ENCODE measurements at regions not wholly inside any gene's neighbourhood (a gene's known extent, or its start where the extent isn't known, plus 50 kb on each side); places are given as distances from the start of the nearest gene placed in this dataset.

- DNase-seq = no peak
Observed at GRCh38 chr3:116929505-116930222, 220.1 kb downstream of the TUSC7 start.

- DNase-seq = no peak
Observed at GRCh38 chr3:116930786-116931185, 221.2 kb downstream of the TUSC7 start.

- DNase-seq = no peak
Observed at GRCh38 chr3:116939091-116939490, 229.5 kb downstream of the TUSC7 start.

GRCh38 chr3:116939550-116939949, 230.0 kb downstream of the TUSC7 start:
- no peak for DNase-seq

GRCh38 chr3:116940719-116941118, 231.1 kb downstream of the TUSC7 start:
- DNase-seq = no peak

DNA sequence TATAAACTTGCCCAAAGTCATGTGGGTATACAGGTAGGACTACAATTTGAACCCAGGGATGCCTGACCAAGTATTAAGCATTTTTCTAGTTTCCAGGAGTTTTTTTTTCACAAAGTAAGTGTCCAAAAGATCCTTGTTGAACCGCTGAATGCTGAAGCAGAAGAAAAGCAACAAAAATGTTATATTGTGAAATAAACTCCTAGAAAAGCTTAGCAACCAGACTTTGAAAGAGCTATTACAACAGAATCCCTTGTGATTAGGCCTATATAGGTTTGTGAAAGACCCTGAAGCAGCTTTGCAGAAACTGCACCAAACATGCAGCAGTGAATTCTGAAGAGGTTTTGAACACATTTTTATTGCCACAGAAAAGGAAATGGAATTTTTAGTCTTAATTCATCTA, 236.8 kb downstream of the TUSC7 start:
- DNase-seq = no peak

DNA sequence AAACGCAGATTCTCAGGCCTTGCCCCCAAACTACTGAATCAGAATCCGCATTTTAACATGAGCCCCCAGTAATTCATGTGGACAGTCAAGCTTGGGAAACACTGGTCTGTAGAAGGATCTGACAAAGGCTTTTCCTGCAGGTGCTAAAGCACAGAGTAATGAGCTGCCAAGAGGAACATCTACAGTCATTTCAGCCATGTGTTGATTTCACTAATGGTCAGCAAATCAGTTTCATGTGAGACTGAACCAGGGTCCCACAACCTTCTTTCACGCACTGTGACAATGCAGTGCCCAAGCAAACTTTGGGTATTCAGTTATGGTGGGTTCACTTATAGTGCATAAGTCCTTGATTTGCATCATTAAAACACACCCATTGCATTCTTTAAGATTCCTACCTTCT, 237.6 kb downstream of the TUSC7 start:
- DNase-seq = no peak

DNA sequence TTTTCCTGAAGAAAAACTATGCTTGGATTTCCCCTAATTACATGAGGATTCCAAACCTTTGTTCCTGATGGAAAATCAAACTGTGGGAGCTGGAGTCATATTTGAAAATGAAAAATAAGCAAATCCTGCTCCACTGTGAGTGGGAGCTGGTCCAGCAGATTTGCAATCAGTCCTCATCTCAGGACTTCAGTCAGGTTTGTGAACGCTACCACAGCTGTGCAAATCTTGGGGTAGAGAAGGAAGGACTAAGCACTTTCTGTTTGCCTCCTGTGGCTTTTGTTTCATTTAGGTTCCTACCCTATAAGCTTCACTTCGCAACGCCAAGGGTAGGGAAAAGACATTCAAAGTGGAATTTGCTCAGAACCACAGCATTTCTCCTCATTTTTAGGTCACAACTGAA, 238.2 kb downstream of the TUSC7 start:
- DNase-seq = no peak

- no peak for DNase-seq
Observed at GRCh38 chr3:116950301-116951055, 240.9 kb downstream of the TUSC7 start.

DNA sequence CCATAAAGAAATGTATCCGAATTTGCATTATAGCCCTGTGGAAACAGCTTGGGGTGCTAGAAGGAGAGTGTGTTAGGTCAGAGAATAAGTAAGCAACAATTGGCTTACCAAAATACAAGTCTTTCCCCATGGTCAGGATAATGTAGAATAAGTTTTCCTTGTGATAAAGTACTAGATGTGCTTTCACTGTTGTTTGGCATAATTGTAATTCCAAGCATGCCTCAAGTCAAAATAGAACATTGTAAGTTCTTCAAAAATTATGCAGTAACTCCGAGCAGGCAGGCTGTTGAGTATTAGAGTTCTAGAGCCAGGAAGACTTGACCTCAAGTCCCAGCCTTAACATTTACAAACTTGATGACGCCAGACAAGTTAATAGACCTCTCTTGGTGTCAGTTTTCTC, 242.0 kb downstream of the TUSC7 start:
- DNase-seq = no peak

GRCh38 chr3:116958291-116958690, 248.7 kb downstream of the TUSC7 start:
- DNase-seq = no peak

GRCh38 chr3:116961106-116961505, 251.5 kb downstream of the TUSC7 start:
- no peak for DNase-seq

DNA sequence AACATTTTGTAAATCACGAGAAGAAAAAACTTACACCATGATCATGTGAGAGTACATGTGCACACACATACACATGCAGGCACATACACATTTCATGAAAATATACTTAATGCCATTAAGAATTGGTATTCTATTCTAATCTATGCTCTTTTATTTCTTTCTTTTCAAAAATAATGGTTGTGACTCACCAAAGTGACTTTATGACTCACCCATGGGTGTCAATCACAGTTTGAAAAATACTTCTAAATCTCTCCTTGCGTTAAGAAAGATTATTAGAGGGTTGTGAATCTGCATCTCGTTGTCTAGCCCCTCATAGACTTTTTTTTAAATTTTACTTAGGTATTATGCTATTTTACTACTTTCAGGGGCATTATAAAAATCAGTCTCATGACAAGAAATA, 254.2 kb downstream of the TUSC7 start:
- DNase-seq = no peak

GRCh38 chr3:116966649-116967048, 257.1 kb downstream of the TUSC7 start:
- no peak for DNase-seq

DNA sequence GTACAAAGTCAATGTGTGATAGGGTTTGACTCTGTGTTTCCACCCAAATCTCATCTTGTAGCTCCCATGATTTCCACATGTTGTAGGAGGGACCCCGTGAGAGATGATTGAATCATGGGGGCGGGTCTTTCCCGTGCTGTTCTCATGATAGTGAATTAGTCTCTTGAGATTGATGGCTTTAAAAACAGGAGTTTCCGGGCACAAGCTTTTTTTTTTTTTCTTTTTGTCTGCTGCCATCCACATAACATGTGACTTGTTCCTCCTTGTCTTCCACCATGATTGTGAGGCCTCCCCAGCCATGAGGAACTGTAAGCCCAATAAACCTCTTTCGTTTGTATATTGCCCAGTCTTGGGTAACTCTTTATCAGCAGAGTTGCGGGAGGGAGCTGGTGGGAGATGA, 259.6 kb downstream of the TUSC7 start:
- DNase-seq = no peak

- DNase-seq = no peak
Observed at GRCh38 chr3:116969646-116970045, 260.1 kb downstream of the TUSC7 start.

DNA sequence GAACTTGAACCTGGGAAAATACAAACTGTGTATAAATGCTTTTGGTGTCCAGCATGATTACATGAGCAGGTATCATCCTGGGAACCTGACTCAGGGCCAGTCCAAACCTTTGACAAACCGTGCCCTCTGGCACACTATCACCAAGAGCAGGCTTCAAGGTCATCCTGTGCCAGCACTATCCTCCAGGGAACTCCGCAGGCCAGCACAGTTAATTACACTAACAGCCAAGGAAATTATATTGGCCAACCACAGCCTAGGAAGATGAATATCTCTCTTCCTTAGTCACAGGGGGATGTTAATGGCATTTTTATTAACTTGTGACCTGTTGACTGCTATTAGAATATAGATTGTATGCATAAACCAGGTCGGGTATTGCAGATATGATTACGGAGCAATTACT, 262.0 kb downstream of the TUSC7 start:
- no peak for DNase-seq

DNA sequence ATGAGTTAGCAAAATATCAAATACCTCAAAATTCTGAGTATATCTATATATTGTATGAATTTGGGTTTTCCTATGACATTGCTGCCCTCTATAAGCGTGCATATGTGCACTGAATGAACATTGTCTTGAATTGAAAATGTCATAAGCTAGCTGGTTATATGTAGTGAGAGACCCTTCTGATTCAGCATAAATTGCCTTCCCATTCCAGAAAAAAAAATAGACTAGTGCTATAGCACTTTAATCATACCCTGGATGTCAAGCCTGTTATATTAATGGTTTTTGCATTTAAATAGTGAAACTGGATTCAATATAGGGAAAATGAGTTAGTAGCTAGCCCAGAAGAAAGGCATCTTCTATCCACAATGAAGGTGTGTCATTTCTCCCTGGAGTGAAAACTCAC, 265.1 kb downstream of the TUSC7 start:
- DNase-seq = no peak

DNA sequence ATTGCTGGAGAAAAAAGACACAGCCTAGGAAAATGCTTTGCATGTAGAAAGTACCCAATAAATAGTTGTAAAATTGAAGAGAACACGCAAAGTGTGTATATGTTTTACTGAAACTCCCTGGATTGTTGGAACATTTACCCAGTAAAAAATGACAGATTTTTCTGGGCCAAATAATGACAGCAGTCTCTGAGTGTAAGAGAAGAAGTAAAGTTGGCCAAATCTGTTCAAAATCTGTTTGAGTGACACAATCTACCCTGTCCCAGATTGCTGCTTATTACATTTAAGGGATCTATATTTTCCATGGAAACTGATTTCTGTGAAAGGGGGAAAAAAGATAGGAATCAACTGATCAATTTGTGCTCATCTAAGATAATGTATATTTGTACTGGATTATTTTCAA, 267.9 kb downstream of the TUSC7 start:
- DNase-seq = no peak

DNA sequence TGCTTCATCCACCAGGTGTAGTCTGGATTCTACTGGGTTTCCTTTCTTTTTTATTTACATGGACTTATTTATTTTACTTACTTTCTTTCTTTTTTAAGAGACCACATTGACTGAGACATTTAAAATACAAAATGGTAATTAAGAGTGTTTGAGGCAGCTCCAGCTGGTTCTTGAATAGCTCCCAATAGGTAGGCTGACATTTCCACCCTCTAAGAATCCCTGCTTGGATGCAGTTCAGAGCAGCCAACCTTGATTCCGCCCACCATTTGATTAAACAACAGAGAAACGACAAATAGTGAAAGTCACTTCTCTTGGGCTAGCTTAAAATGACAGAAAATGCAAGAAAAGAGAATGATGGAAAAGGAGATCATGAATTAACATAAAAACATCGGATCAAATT, 270.5 kb downstream of the TUSC7 start:
- DNase-seq = no peak

GRCh38 chr3:116981089-116981488, 271.5 kb downstream of the TUSC7 start:
- no peak for DNase-seq

- DNase-seq = no peak
Observed at GRCh38 chr3:116984301-116984700, 274.7 kb downstream of the TUSC7 start.

DNA sequence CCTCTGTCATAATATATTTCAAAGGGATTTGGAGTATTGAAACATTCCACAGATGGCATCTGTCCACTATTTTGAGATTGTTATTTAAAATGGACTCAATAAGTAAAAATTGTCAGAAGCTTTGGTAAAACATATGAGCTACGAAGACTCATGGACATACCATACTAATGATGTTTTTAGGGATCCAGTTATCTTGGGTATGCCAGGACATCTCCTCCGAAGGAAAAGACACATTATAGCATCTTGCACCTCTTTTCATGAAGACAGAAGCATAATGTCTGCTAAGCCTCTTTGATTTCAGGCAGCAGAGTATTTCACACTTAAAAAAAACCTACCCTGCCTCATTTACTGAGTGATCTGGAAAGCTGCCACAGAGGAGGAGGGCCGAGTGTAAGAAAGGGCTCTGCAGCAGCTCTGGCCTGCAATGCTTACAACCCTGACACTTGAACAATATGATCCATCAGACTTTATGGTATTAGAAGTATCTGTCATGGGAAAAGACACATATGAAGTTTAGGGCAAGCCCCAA, 284.8 kb downstream of the TUSC7 start:
- no peak for DNase-seq

DNA sequence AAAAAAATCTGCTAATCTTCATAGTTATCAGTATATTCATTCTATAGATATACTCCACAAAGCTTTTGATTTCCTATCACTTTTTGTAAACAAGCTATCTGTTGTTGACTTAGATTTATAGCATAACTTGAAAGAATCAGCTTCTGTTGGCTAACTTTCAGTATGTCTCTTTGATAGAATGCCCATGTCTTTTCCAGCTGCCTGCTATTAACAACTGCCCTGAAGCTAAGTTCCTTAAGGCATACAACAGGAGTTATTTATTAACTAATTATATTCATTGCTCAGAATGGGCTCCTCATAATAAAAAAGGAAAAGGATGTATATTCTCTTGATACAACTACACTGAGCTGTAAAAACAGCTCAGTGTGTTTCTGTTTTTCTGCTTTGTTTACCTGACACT, 293.9 kb downstream of the TUSC7 start:
- DNase-seq = no peak
